OCI-LY7 (cell line): ENCODE measurements at regions not wholly inside any gene's neighbourhood (a gene's known extent, or its start where the extent isn't known, plus 50 kb on each side); places are given as distances from the start of the nearest gene placed in this dataset.

Experiments
- BruUV-seq: library from RNA; stranded (reverse); fragments of 400-500 nt; replicated peaks from 2 replicates; lab custom pipeline; 2021; lab: Mats Ljungman, UMichigan
- CTCF ChIA-PET: fragments of 300-600 bp; sonication (Branson Sonifier 250); formaldehyde crosslinking; loops from one replicate; lab custom pipeline; 2022; ENCODE audit warnings: antibody characterized with exemption; ENCODE audit not compliant: unreplicated experiment; lab: Charles Lee
- POLR2A ChIA-PET: fragments of 300-600 bp; sonication (Branson Sonifier 250); formaldehyde crosslinking; loops from one replicate; lab custom pipeline; 2022; ENCODE audit warnings: antibody characterized with exemption; lab: Charles Lee
- DNase-seq: peaks from one replicate; pipeline ENCODE4 v3.0.0-alpha.2; 2015; ENCODE audit warnings: low spot score
- H2AFZ ChIP-seq: fragments of 200-600 bp; sonication (generic), shearing (Covaris generic); 2 replicates; pipeline ENCODE4 v1.6.1; 2014; ENCODE audit warnings: mild to moderate bottlenecking, antibody characterized with exemption, low read length, moderate library complexity
- H3K27ac ChIP-seq: fragments of 200-600 bp; sonication (generic); 2 replicates; pipeline ENCODE4 v1.5.1; 2014; ENCODE audit warnings: mixed run types, low read depth, mild to moderate bottlenecking, moderate library complexity, low read length, inconsistent platforms; ENCODE audit not compliant: poor library complexity, severe bottlenecking
- H3K36me3 ChIP-seq: fragments of 200-600 bp; sonication (generic); 2 replicates; pipeline ENCODE4 v1.6.1; 2014; ENCODE audit warnings: mild to moderate bottlenecking, antibody characterized with exemption, low read length, moderate library complexity, mixed read lengths; ENCODE audit not compliant: insufficient read depth
- H3K4me1 ChIP-seq: fragments of 200-600 bp; sonication (generic); 2 replicates; pipeline ENCODE4 v1.5.1; 2014; ENCODE audit warnings: mild to moderate bottlenecking, low read length; ENCODE audit not compliant: insufficient read depth, poor library complexity, severe bottlenecking
- H3K4me2 ChIP-seq: fragments of 200-600 bp; sonication (generic); 2 replicates; pipeline ENCODE4 v1.6.1; 2014; ENCODE audit warnings: mild to moderate bottlenecking, low read length
- H3K4me3 ChIP-seq: fragments of 200-600 bp; sonication (generic); 2 replicates; pipeline ENCODE4 v1.5.1; 2014; ENCODE audit warnings: mild to moderate bottlenecking, low read depth, low read length; ENCODE audit not compliant: poor library complexity, severe bottlenecking
- H3K79me2 ChIP-seq: fragments of 200-600 bp; sonication (generic); 2 replicates; pipeline ENCODE4 v1.6.1; 2016; ENCODE audit warnings: low read depth, mild to moderate bottlenecking, low read length, moderate library complexity, mixed read lengths; ENCODE audit not compliant: insufficient read depth
- H3K9me2 ChIP-seq: fragments of 200-600 bp; sonication (generic); 2 replicates; pipeline ENCODE4 v1.6.1; 2016; ENCODE audit warnings: mild to moderate bottlenecking, low read length, mixed read lengths; ENCODE audit not compliant: insufficient read depth
- H3K9me3 ChIP-seq: fragments of 200-600 bp; sonication (generic); 2 replicates; pipeline ENCODE4 v1.6.1; 2014; ENCODE audit warnings: mild to moderate bottlenecking, mixed run types, low read length, mixed read lengths
- H4K20me1 ChIP-seq: fragments of 200-600 bp; sonication (generic); 2 replicates; pipeline ENCODE4 v1.6.1; 2014; ENCODE audit warnings: mild to moderate bottlenecking, antibody characterized with exemption, low read length, moderate library complexity, mixed read lengths; ENCODE audit not compliant: insufficient read depth
- EZH2phosphoT487 ChIP-seq: fragments of 200-600 bp; sonication (generic); IDR thresholded peaks from 2 replicates; pipeline ENCODE4 v1.6.1; 2018; ENCODE audit warnings: low read depth, borderline replicate concordance, mild to moderate bottlenecking, mixed run types, antibody characterized with exemption, low read length, moderate library complexity, mixed read lengths
- intact Hi-C: fragments of 100-400 bp; cut with micrococcal nuclease; formaldehyde crosslinking; loops from one replicate; pipeline ENCODE4 v1.10.0; 2022; ENCODE audit not compliant: unreplicated experiment
- TF ChIP-seq, protein P1 (sequence below): fragments of 200-600 bp; sonication (generic); conservative IDR thresholded peaks from 2 replicates; pipeline ENCODE4 v1.5.1; 2014; ENCODE audit warnings: mild to moderate bottlenecking, antibody characterized with exemption, low read length, moderate library complexity, mixed read lengths

DNA sequence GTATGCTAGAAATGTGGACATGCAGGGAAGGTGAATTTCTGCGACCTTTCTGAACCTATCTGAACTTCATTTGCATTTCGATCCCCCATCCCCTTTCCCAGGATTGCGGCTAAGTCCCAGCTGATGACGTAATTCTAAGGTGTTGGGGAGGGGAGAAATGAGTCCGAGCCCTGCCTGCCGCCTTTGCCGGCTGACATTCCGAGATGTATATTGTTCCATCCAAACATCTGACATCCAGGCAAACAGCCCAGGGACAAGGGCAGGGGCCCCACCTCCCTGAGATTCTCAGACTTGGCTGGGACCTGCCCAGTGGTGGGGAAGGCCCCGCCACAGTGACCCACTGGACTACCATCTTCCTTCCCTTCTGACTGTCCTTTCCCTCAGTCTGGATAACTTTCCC, 494.6 kb downstream of the ENC1 start:
- BruUV-seq: no TSS peak
- no peak overlapping the region for H3K27ac ChIP-seq
- no peak overlapping the region for H3K4me3 ChIP-seq
- H2AFZ ChIP-seq: no peak overlapping the region
- no peaks in the 10 kb centered on the region for H4K20me1 ChIP-seq
- H3K79me2 ChIP-seq: no peaks in the 10 kb centered on the region
- no peaks in the 10 kb centered on the region for H3K4me1 ChIP-seq
- no peaks in the 10 kb centered on the region for H3K9me3 ChIP-seq
- DNase-seq: no peak
- no peak overlapping the region for H3K4me2 ChIP-seq
- H3K9me2 ChIP-seq: no peaks in the 10 kb centered on the region
- TF ChIP-seq, protein P1, sequence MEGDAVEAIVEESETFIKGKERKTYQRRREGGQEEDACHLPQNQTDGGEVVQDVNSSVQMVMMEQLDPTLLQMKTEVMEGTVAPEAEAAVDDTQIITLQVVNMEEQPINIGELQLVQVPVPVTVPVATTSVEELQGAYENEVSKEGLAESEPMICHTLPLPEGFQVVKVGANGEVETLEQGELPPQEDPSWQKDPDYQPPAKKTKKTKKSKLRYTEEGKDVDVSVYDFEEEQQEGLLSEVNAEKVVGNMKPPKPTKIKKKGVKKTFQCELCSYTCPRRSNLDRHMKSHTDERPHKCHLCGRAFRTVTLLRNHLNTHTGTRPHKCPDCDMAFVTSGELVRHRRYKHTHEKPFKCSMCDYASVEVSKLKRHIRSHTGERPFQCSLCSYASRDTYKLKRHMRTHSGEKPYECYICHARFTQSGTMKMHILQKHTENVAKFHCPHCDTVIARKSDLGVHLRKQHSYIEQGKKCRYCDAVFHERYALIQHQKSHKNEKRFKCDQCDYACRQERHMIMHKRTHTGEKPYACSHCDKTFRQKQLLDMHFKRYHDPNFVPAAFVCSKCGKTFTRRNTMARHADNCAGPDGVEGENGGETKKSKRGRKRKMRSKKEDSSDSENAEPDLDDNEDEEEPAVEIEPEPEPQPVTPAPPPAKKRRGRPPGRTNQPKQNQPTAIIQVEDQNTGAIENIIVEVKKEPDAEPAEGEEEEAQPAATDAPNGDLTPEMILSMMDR: no peak
- TF ChIP-seq EZH2phosphoT487: no peak
- ChIA-PET POLR2A (no interaction called here), CTCF (no interaction called here)
- H3K36me3 ChIP-seq: no peaks in the 10 kb centered on the region
- intact Hi-C loops: no loop called here

DNA sequence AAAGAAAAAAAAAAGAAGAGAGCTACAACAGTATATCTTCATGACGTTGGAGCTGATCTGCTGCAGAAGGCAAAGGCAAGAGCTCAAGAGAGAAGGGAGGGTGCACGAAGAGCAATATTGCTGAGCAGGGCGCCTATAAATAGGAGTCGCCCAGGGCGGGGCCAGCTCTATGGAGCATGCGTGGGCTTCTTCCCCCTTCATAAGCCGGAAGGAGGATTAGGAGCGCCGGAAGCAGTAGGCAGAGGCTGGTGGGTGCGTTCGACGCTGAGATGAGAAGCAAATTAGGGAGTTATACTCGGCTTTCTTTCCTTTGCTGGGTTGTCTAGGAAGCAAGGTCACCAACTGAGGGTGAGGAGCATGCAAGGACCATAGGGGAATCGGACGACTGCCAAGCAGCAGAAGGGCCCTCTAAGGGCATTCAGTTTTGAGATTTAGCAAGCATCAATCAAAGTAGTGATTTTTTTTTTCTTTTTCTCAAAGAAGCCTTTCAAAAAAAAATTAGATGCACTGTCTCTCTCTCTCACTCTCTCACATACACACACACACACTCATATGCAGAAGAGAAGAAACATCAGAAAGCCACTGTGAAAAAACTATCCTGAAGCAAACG, 496.7 kb downstream of the ENC1 start:
- BruUV-seq: no TSS peak

DNA sequence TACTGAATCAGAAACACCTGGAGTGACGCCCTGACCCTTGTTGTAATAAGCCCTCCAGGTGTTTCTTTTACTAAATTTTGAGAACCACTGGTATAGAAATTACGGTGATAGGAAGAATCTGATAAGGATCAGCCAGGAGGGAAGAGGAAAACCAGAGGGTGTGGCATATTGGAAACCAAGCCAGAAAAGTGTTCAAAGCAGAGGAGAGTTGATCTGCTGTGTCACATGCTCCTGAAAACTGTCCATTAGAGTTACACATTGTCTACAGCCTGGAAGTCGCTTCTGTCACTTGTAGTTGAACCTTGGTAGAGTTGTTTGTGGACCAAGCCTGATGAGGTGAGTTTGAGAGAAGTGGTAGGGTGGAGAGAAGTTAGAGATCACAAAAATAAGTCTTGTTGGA, 497.4 kb downstream of the ENC1 start:
- Histone ChIP-seq H3K9me3 (no peaks in the 10 kb centered on the region), H3K9me2 (no peaks in the 10 kb centered on the region), H3K4me3 (no peak overlapping the region), H3K36me3 (no peaks in the 10 kb centered on the region), H4K20me1 (no peaks in the 10 kb centered on the region), H2AFZ (no peak overlapping the region), H3K79me2 (no peaks in the 10 kb centered on the region), H3K4me1 (no peaks in the 10 kb centered on the region), H3K4me2 (no peak overlapping the region), H3K27ac (no peak overlapping the region)
- DNase-seq: no peak
- POLR2A ChIA-PET: no interaction called here
- TF ChIP-seq, protein P1: no peak
- TF ChIP-seq EZH2phosphoT487: no peak
- intact Hi-C loops: no loop called here
- no TSS peak for BruUV-seq
- CTCF ChIA-PET: no interaction called here

More for the DNA sequence above, 496.7 kb downstream of the ENC1 start:
- Histone ChIP-seq H3K9me3 (no peaks in the 10 kb centered on the region), H3K4me3 (no peak overlapping the region), H4K20me1 (no peaks in the 10 kb centered on the region), H3K4me2 (no peak overlapping the region), H3K9me2 (no peaks in the 10 kb centered on the region), H3K27ac (no peak overlapping the region), H3K36me3 (no peaks in the 10 kb centered on the region), H3K4me1 (no peaks in the 10 kb centered on the region), H3K79me2 (no peaks in the 10 kb centered on the region), H2AFZ (no peak overlapping the region)
- intact Hi-C loops: no loop called here
- TF ChIP-seq, protein P1: no peak
- no peak for TF ChIP-seq EZH2phosphoT487
- DNase-seq: no peak
- CTCF ChIA-PET: no interaction called here
- POLR2A ChIA-PET: interaction anchor here (0.6 to 0.7 kb wide), 2 partner anchors 39 to 392 kb away, joined by 3 read pairs; no protein-coding TSS in a partner anchor
